Esophagus squamous epithelium (tissue), 5 donors: ENCODE measurements at regions not wholly inside any gene's neighbourhood (a gene's known extent, or its start where the extent isn't known, plus 50 kb on each side); places are given as distances from the start of the nearest gene placed in this dataset.
"Not testable (repeated sequence)": the region's sequence is repeated elsewhere in the genome, so short reads cannot be mapped to it uniquely, and the experiment has no call there.

Experiments
- DNase-seq: peaks from one replicate; lab custom pipeline; 2025; lab: John Stamatoyannopoulos, UW
- H3K27ac ChIP-seq, 4 donors: fragments of 200-600 bp; sonication (generic); one replicate each; pipeline ENCODE4 v1.5.1; 2016 to 2019; ENCODE audit warnings: mild to moderate bottlenecking in 1 of 4
- H3K27me3 ChIP-seq, 4 donors: fragments of 200-600 bp; sonication (generic); 1 replicate in 3 of 4; 2 replicates in 1 of 4; pipeline versions ENCODE4 v1.5.1 to v1.6.0; 2017 to 2021; ENCODE audit warnings: antibody characterized with exemption in 1 of 4
- H3K36me3 ChIP-seq, 3 donors: fragments of 200-600 bp; sonication (generic); one replicate each; pipeline ENCODE4 v1.5.1; 2016 to 2019
- H3K4me1 ChIP-seq, 3 donors: fragments of 200-600 bp; sonication (generic); one replicate each; pipeline ENCODE4 v1.5.1; 2017 to 2019
- H3K4me3 ChIP-seq, 4 donors: fragments of 200-600 bp; sonication (generic); 1 replicate in 3 of 4; 2 replicates in 1 of 4; pipeline ENCODE4 v1.5.1; 2016 to 2019; ENCODE audit warnings: mild to moderate bottlenecking in 2 of 4, moderate library complexity in 1 of 4
- H3K9me3 ChIP-seq, 3 donors: fragments of 200-600 bp; sonication (generic); one replicate each; pipeline ENCODE4 v1.5.1; 2016 to 2019
- CTCF ChIP-seq, 6 experiments: fragments of 450-650 bp in 4 of 6; fragments of 200-600 bp in 2 of 6; sonication (generic) in 2 of 6; IDR thresholded peaks; one replicate each; pipeline ENCODE4 v1.5.1; 2016 to 2019; ENCODE audit warnings: antibody characterized with exemption in 6 of 6, mild to moderate bottlenecking in 4 of 6, moderate library complexity in 4 of 6
- POLR2A ChIP-seq, 4 donors: fragments of 450-650 bp; IDR thresholded peaks; one replicate each; pipeline ENCODE4 v1.6.1; 2017; ENCODE audit warnings: antibody characterized with exemption in 4 of 4, mild to moderate bottlenecking in 4 of 4, moderate library complexity in 3 of 4
- WGBS, 2 donors: methylation state at CpG; one replicate each; pipeline ENCODE4 v1.1.5; 2018; 5-methylcytosine and 5-hydroxymethylcytosine counted together
- intact Hi-C: fragments of 100-400 bp; cut with DNase I; formaldehyde crosslinking; loops from one replicate; pipeline ENCODE4 v1.15.0; 2022
- donor health status: DM: yes; HTN: yes; CAD: no.

- intact Hi-C loops = no loop called here
- WGBS, 2 donors = 67 to 70% methylated on average over 4 of the region's 4 CpGs
- peaks cover 0 to 6% (median 0%) of the 10 kb centered on the region in 4 donors for H3K27me3 ChIP-seq
- H3K4me3 ChIP-seq = no peak overlapping the region
- no peak for TF ChIP-seq CTCF (IDR thresholded peaks at IDR 0.05)
- TF ChIP-seq POLR2A (IDR thresholded peaks at IDR 0.05) = no peak
- H3K9me3 ChIP-seq = no peaks in the 10 kb centered on the region
- H3K36me3 ChIP-seq = no peaks in the 10 kb centered on the region
- no peak for DNase-seq
- H3K4me1 ChIP-seq = no peaks in the 10 kb centered on the region
- no peak overlapping the region for H3K27ac ChIP-seq
Measured at GRCh38 chr15:87739081-87739480, 517.5 kb downstream of the NTRK3 start.

- H3K27me3 ChIP-seq, intact Hi-C loops: not testable (repeated sequence)
- WGBS, 2 donors = 92 to 93% methylated on average over 4 of the region's 4 CpGs
Measured at GRCh38 chr15:87737460-87737859, 519.1 kb downstream of the NTRK3 start.

GRCh38 chr15:87736891-87737389, 519.6 kb downstream of the NTRK3 start:
- Histone ChIP-seq H3K9me3 (no peaks in the 10 kb centered on the region), H3K27me3 (peaks cover 0 to 6% (median 0%) of the 10 kb centered on the region in 4 donors), H3K36me3 (no peaks in the 10 kb centered on the region), H3K27ac (no peak overlapping the region), H3K4me3 (no peak overlapping the region), H3K4me1 (no peaks in the 10 kb centered on the region)
- intact Hi-C loops = no loop called here
- 59 to 69% methylated on average over 4 of the region's 4 CpGs for WGBS, 2 donors
- TF ChIP-seq CTCF (IDR thresholded peaks at IDR 0.05) = no peak
- TF ChIP-seq POLR2A (IDR thresholded peaks at IDR 0.05) = no peak
- no peak for DNase-seq

More at GRCh38 chr15:87737460-87737859, 519.1 kb downstream of the NTRK3 start:
- H3K27ac ChIP-seq, H3K4me1 ChIP-seq, DNase-seq, H3K36me3 ChIP-seq, H3K9me3 ChIP-seq, H3K4me3 ChIP-seq: not testable (repeated sequence)

- no peaks in the 10 kb centered on the region for H3K9me3 ChIP-seq
- H3K27ac ChIP-seq = no peak overlapping the region
- H3K27me3 ChIP-seq = peaks cover 0 to 6% (median 0%) of the 10 kb centered on the region in 4 donors
- H3K4me1 ChIP-seq = no peaks in the 10 kb centered on the region
- no peak for TF ChIP-seq POLR2A (IDR thresholded peaks at IDR 0.05)
- no peak for TF ChIP-seq CTCF (IDR thresholded peaks at IDR 0.05)
- WGBS, 2 donors = 72 to 74% methylated on average over 3 of the region's 3 CpGs
- no peaks in the 10 kb centered on the region for H3K36me3 ChIP-seq
- H3K4me3 ChIP-seq = no peak overlapping the region
- DNase-seq = no peak
- intact Hi-C loops = no loop called here
Measured at GRCh38 chr15:87736401-87736800, 520.1 kb downstream of the NTRK3 start.

GRCh38 chr15:87735522-87735921, 521.0 kb downstream of the NTRK3 start:
- H3K4me3 ChIP-seq = no peak overlapping the region
- H3K4me1 ChIP-seq = no peaks in the 10 kb centered on the region
- WGBS, 2 donors = 51% methylated on average over 3 of the region's 8 CpGs; no CpG with 5 or more reads in 1 of the 2 donors
- peaks cover 0 to 6% (median 0%) of the 10 kb centered on the region in 4 donors for H3K27me3 ChIP-seq
- intact Hi-C loops = no loop called here
- DNase-seq = no peak
- H3K9me3 ChIP-seq = no peaks in the 10 kb centered on the region
- TF ChIP-seq CTCF (IDR thresholded peaks at IDR 0.05) = no peak
- no peak for TF ChIP-seq POLR2A (IDR thresholded peaks at IDR 0.05)
- no peak overlapping the region for H3K27ac ChIP-seq
- no peaks in the 10 kb centered on the region for H3K36me3 ChIP-seq
